IMR-90 (cell line): ENCODE measurements at regions not wholly inside any gene's neighbourhood (a gene's known extent, or its start where the extent isn't known, plus 50 kb on each side); places are given as distances from the start of the nearest gene placed in this dataset.

Experiments used
- CTCF ChIP-seq: conservative IDR thresholded peaks from 2 replicates; pipeline ENCODE4 v1.5.1; 2012; ENCODE audit warnings: mild to moderate bottlenecking, low read depth, low read length, improper control_type of control experiment
- MAFK ChIP-seq: IDR thresholded peaks from 2 replicates; pipeline ENCODE4 v1.6.1; 2012; ENCODE audit warnings: low read depth, low read length, improper control_type of control experiment
- POLR2A ChIP-seq: IDR thresholded peaks from 2 replicates; pipeline ENCODE4 v1.6.1; 2012; ENCODE audit warnings: mild to moderate bottlenecking, low read depth, low read length

- no peak for TF ChIP-seq CTCF
- TF ChIP-seq POLR2A = no peak
- TF ChIP-seq MAFK = peak; percentile 18; the same call in 1 of the 2 replicates
Measured at GRCh38 chr2:145228506-145228905, 708.6 kb upstream of the ZEB2 start.
